PC-3 (cell line): ENCODE measurements at regions not wholly inside any gene's neighbourhood (a gene's known extent, or its start where the extent isn't known, plus 50 kb on each side); places are given as distances from the start of the nearest gene placed in this dataset.

ENCODE experiments used
- CTCF ChIP-seq: fragments of 300-600 bp; sonication (generic); conservative IDR thresholded peaks from 2 replicates; pipeline ENCODE4 v1.5.1; 2017; ENCODE audit warnings: antibody characterized with exemption, low read depth, mild to moderate bottlenecking, low read length
- EZH2phosphoT487 ChIP-seq: fragments of 300-600 bp; sonication (generic); IDR thresholded peaks from 2 replicates; pipeline ENCODE4 v1.6.1; 2018; ENCODE audit warnings: mild to moderate bottlenecking, antibody characterized with exemption, low read length, borderline replicate concordance

- no peak for TF ChIP-seq CTCF
- no peak for TF ChIP-seq EZH2phosphoT487
Observed at GRCh38 chr10:42928064-42928463, 145.5 kb downstream of the BMS1 start.
